ENCODE measurements at regions not wholly inside any gene's neighbourhood (a gene's known extent, or its start where the extent isn't known, plus 50 kb on each side); places are given as distances from the start of the nearest gene placed in this dataset.

DNA sequence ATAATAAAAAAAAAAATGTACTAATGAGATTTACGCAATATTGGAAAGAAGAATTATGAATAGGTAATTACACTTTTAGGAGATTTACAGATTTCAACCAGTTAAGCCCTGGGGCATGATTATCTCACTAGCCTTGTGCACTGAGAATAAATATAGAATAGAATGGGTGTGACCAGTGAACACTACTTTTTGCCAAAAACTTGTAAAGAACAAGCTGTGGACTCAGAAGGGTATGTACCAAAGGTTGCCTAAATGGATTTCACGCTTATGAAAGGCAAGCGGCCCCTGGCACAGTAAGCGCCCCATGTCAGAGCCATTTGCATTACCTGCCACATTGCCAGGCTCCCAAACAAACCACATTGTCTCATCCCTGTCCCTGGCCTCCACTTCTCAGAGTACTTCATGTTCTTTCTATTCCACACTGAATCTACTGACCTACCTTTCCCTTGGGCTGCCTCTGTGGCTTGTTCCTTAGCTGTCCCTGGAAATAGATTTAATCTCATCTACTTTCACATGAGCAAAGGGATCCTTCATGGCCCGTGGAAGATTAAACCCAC lies 170.6 kb upstream of the DIO2 start:
- no peaks in the 10 kb centered on the region for H3K79me2 ChIP-seq (ENCODE audit: control insufficient read depth, insufficient read depth, low read length)
- H3K9me3 ChIP-seq (ENCODE audit: control extremely low read depth in 1 of 3, control insufficient read depth in 2 of 3, insufficient read depth in 1 of 3, low read length in 2 of 3) = peaks cover 0 to 2% (median 0%) of the 10 kb centered on the region in 3 donors
- no peak overlapping the region for H3K4me2 ChIP-seq (replicated peaks; ENCODE audit: low read depth, low read length, poor library complexity, severe bottlenecking)
- ChIA-PET POLR2A (interaction anchor here (0.7 kb wide), 1 partner anchor 8 kb away, joined by 3 read pairs; no protein-coding TSS in a partner anchor), CTCF (no interaction called here)
- 88% methylated on average over 4 of the region's 5 CpGs for WGBS (ENCODE audit: insufficient coverage)
- no peak overlapping the region for H2AFZ ChIP-seq (ENCODE audit: insufficient read depth, low read depth, low read length, poor library complexity, severe bottlenecking)
- no peaks in the 10 kb centered on the region for H3K9me3 Mint-ChIP-seq (ENCODE audit: insufficient read depth)
- no peaks in the 10 kb centered on the region for H3K4me1 ChIP-seq (ENCODE audit: control insufficient read depth in 2 of 2, insufficient read depth in 2 of 2, low read length in 2 of 2)
- DNase-seq (no peak), ATAC-seq (ENCODE audit: low read depth) (no peak)
- no peaks in the 10 kb centered on the region for H3K4me1 Mint-ChIP-seq
- no peaks in the 10 kb centered on the region for H3K27me3 Mint-ChIP-seq
- H3K27ac ChIP-seq (ENCODE audit: low read length in 2 of 2) = no peak overlapping the region
- H3K27ac Mint-ChIP-seq = no peak overlapping the region
- H3K36me3 ChIP-seq (replicated peaks in 1 of 2; ENCODE audit: control extremely low read depth in 1 of 2, control insufficient read depth in 1 of 2, extremely low read depth in 1 of 2, insufficient read depth in 2 of 2, low read length in 1 of 2) = no peaks in the 10 kb centered on the region
- no peak overlapping the region for H3K4me3 ChIP-seq (ENCODE audit: control extremely low read depth in 1 of 5, extremely low read depth in 1 of 5, insufficient read depth in 1 of 5, low read depth in 2 of 5, low read length in 4 of 5)
- H3K9ac ChIP-seq (ENCODE audit: low read length) = no peak overlapping the region
- H3K4me3 Mint-ChIP-seq = no peak overlapping the region
- intact Hi-C loops (cut with micrococcal nuclease) = no loop called here
- H3K27me3 ChIP-seq (replicated peaks in 1 of 4; ENCODE audit: control extremely low read depth in 1 of 4, control insufficient read depth in 3 of 4, insufficient read depth in 4 of 4, low read length in 3 of 4) = no peaks in the 10 kb centered on the region
- no peaks in the 10 kb centered on the region for H4K20me1 ChIP-seq (ENCODE audit: control insufficient read depth, insufficient read depth, low read length, poor library complexity, severe bottlenecking)
- TF ChIP-seq EZH2 (IDR thresholded peaks at IDR 0.05; ENCODE audit: borderline replicate concordance, insufficient read depth, low read depth, low read length, poor library complexity, severe bottlenecking) = no peak
- TF ChIP-seq, protein P1, sequence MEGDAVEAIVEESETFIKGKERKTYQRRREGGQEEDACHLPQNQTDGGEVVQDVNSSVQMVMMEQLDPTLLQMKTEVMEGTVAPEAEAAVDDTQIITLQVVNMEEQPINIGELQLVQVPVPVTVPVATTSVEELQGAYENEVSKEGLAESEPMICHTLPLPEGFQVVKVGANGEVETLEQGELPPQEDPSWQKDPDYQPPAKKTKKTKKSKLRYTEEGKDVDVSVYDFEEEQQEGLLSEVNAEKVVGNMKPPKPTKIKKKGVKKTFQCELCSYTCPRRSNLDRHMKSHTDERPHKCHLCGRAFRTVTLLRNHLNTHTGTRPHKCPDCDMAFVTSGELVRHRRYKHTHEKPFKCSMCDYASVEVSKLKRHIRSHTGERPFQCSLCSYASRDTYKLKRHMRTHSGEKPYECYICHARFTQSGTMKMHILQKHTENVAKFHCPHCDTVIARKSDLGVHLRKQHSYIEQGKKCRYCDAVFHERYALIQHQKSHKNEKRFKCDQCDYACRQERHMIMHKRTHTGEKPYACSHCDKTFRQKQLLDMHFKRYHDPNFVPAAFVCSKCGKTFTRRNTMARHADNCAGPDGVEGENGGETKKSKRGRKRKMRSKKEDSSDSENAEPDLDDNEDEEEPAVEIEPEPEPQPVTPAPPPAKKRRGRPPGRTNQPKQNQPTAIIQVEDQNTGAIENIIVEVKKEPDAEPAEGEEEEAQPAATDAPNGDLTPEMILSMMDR (IDR thresholded peaks at IDR 0.05) = no peak

DNA sequence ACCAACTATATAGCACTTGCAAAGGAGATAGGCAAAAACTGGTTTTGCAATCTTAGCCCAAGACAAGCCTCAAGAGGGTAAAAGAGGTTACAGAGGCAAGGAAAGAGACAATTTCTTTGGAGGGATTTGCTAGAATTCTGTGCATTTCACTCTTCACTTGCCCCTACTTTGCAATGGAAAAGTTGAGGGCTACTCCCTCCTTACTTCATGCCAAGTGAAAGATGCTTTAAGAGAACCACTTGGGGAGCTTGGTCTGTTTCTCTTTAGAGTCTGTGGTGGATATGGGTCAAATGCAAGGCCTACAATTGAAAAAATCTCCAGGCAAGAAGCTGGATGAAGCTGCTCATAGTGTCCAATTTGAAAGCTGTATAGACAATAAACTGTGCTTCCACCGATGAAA lies 167.7 kb upstream of the DIO2 start:
- Histone ChIP-seq H3K4me1 (ENCODE audit: control insufficient read depth in 2 of 2, insufficient read depth in 2 of 2, low read length in 2 of 2) (no peaks in the 10 kb centered on the region), H3K36me3 (replicated peaks in 1 of 2; ENCODE audit: control extremely low read depth in 1 of 2, control insufficient read depth in 1 of 2, extremely low read depth in 1 of 2, insufficient read depth in 2 of 2, low read length in 1 of 2) (no peaks in the 10 kb centered on the region), H3K4me3 (ENCODE audit: control extremely low read depth in 1 of 5, extremely low read depth in 1 of 5, insufficient read depth in 1 of 5, low read depth in 2 of 5, low read length in 4 of 5) (no peak overlapping the region), H3K9me3 (ENCODE audit: control extremely low read depth in 1 of 3, control insufficient read depth in 2 of 3, insufficient read depth in 1 of 3, low read length in 2 of 3) (peaks cover 0 to 2% (median 0%) of the 10 kb centered on the region in 3 donors), H3K27ac (ENCODE audit: low read length in 2 of 2) (no peak overlapping the region), H3K79me2 (ENCODE audit: control insufficient read depth, insufficient read depth, low read length) (no peaks in the 10 kb centered on the region), H2AFZ (ENCODE audit: insufficient read depth, low read depth, low read length, poor library complexity, severe bottlenecking) (no peak overlapping the region), H3K9ac (ENCODE audit: low read length) (no peak overlapping the region), H3K4me2 (replicated peaks; ENCODE audit: low read depth, low read length, poor library complexity, severe bottlenecking) (no peak overlapping the region), H3K27me3 (replicated peaks in 1 of 4; ENCODE audit: control extremely low read depth in 1 of 4, control insufficient read depth in 3 of 4, insufficient read depth in 4 of 4, low read length in 3 of 4) (no peaks in the 10 kb centered on the region), H4K20me1 (ENCODE audit: control insufficient read depth, insufficient read depth, low read length, poor library complexity, severe bottlenecking) (no peaks in the 10 kb centered on the region)
- no peak for TF ChIP-seq EZH2 (IDR thresholded peaks at IDR 0.05; ENCODE audit: borderline replicate concordance, insufficient read depth, low read depth, low read length, poor library complexity, severe bottlenecking)
- TF ChIP-seq, protein P1 (IDR thresholded peaks at IDR 0.05) = no peak
- intact Hi-C loops (cut with micrococcal nuclease) = no loop called here
- WGBS (ENCODE audit: insufficient coverage) = no CpG with 5 or more reads among the region's 1 CpG
- CTCF ChIA-PET = no interaction called here
- ATAC-seq (ENCODE audit: low read depth) (no peak), DNase-seq (no peak)
- POLR2A ChIA-PET = no interaction called here
- Mint-ChIP-seq H3K27me3 (no peaks in the 10 kb centered on the region), H3K4me1 (no peaks in the 10 kb centered on the region), H3K9me3 (ENCODE audit: insufficient read depth) (no peaks in the 10 kb centered on the region), H3K27ac (no peak overlapping the region), H3K4me3 (no peak overlapping the region)
